GM19463 (cell line): ENCODE measurements at regions not wholly inside any gene's neighbourhood (a gene's known extent, or its start where the extent isn't known, plus 50 kb on each side); places are given as distances from the start of the nearest gene placed in this dataset.

Experiments
- ATAC-seq: cut with Tn5 transposase; IDR thresholded peaks from one replicate; pipeline ENCODE4 v1.9.1; 2021; ENCODE audit warnings: mild to moderate bottlenecking, moderate library complexity; ENCODE audit not compliant: unreplicated experiment

DNA sequence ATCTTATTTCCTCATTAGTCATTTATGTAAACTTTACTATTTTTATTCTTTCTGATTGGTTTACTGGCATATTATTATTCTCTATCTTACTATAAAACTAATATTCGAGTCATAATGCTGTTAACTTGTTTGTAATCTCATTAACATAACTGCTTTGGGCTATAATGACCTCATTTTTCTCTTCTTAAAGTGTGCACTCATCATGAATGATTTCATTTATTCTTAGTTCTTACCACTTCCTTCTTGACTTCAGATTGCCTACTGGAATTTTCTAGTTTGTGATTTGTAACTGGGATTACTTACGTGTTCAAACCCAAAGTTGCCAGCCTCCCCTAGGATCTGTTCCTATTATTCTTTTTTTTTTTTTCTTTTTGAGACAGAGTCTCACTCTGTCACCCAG, 91.8 kb upstream of the TNFAIP3 start:
- ATAC-seq = no peak

DNA sequence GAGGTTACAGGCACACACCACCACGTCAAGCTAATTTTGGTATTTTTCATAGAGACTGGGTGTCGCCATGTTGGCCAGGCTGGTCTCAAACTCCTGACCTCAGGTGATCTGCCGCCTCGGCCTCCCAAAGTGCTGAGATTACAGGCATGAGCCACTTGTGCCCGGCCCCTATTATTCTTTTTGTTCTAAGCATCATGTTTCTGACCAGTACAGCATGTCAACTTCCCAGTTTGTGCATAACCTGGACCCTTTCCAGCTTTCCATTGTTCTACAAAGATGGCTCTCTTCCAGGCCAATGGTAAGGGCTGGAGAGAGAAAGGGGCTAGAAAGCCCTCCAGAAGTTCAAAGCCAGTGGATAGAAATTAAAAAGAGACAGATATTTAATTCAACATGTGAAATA, 91.3 kb upstream of the TNFAIP3 start:
- ATAC-seq = no peak

DNA sequence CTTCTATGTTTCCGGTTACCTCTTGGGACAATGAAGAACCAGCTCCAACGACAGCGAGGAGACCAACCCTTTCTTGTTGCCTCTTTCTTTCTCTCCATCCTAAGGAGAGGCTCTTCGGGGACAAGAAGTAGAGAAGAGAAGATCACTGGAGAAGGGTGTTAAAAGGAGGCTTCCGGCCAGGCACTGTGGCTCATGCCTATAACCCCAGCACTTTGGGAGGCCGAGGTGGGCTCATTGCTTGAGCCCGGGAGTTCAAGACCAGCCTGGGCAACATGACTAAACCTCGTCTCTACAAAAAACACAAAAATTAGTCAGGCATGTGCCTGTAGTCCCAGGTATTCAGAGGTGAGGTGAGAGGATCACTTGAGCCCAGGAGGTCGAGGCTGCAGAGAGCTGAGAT, 90.8 kb upstream of the TNFAIP3 start:
- no peak for ATAC-seq

DNA sequence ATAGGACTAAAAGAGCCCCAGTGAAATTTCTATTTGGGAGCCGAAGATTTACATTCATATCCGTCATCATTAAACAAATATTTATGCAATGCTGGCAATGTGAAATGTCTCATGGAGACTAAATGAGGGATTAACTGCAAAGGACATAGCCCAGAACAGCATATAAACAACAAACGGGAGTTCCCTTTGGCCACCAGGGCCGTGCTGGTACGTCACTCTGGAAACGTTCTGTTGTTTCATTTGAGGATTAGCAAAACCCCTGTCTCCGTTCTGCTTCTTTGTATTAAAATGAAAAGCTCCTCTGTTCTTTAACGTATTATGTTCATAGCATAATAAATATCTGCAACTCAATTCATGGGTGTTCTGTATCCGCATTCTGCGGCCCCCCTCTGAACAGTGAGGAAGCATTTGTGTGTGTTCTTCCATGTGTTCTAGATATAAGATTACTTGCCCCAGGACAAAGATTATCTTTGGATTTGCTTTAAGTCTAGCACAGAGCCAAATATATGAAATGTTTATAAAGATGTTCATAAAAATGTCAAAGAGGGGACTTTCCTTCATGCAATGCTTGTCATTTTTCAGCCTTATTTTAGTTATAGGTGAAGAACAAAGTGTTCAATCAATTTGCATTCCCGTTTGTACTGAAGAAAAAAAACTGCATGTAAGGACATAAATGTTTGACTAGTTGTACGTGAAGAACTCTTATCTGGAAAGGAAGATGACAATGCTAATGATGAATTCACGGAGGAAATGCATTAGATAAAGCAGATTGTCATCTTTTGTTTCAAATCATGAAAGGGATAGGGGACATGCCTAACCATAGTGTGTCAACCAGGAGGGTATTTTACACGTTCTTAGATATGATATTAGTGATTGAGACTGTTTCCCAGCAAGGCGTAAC, 90.0 kb upstream of the TNFAIP3 start:
- ATAC-seq = no peak

DNA sequence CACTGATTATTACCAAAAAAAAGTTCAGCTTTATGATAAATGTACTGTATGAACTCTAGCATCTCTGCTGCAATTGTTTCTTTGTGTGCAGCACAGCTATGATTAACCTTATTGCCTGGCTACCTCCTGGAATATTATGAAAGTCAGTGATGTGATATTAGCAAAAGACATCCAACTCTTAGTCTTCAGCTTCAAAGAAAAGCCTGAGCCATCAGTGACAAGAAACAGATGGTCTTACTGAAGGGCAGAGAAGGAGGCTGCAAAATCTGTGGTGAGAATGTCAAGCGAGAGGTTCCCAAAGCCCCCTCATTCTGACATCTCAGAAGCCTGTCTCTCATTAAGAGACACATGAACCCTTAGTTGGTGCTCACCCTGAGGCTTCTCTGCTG, 89.4 kb upstream of the TNFAIP3 start:
- no peak for ATAC-seq

DNA sequence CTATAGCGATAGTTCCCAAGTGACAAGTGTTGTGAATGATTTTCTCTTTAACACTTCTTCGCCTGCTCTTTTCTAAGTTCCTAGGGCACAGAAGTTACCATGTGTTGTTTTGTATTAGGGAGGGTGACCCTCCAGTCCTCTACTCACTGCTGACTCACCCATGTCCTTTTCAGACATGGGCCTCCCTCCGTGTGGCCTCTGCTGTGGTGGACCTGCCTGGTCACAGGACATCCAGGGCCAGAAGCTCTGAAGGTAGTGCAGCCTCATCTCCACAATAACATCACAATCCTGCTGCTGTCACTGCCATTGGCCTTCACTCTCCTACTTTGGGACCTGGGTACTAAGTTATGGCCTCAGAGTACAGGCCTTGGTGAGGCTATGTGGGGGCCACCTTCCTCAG, 87.1 kb upstream of the TNFAIP3 start:
- no peak for ATAC-seq

DNA sequence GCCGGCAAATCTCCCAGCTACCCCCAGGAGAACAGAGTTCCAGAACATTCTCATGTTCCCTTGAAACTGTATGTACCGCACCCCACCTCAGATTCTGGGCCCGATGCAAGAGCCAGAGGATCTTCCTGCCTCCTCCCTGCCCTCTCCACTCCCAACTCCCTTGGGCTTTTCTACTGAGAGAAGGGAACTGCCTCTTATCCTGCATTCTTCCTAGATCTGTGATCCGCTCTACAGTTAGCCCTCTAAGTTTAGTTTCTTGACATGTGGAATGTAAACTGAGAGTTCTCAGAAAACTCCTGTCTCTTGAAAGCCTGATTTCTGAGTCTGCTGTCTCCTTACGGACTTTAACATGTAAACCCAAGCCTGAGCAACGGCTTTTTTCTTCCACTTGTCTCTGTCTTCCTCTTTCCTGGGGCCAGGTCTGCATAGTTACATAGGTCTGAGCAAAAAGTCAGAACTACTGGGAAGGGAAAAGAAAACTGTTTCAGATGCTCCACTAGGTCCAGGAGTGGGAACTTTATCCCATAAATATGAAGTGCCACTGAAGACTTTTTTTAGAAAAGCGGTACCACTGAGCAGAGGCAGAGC, 86.5 kb upstream of the TNFAIP3 start:
- no peak for ATAC-seq

DNA sequence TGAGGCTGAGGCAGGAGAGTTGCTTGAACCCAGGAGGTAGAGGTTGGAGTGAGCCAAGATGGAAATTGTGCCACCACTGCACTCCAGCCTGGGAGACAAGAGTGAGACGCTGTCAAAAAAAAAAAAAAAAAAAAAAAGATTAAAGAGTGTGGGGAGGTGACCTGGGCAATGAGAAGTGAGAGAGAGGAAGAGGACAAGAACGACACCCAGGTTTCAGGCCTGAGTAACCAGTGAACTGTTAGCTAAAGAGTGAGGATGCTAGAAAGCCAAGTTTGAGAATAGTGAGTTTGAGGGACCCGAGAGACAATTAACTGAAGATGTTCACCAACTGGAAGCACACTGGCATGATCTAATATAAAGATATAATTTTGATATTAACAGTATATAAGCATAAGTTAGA, 85.4 kb upstream of the TNFAIP3 start:
- no peak for ATAC-seq

DNA sequence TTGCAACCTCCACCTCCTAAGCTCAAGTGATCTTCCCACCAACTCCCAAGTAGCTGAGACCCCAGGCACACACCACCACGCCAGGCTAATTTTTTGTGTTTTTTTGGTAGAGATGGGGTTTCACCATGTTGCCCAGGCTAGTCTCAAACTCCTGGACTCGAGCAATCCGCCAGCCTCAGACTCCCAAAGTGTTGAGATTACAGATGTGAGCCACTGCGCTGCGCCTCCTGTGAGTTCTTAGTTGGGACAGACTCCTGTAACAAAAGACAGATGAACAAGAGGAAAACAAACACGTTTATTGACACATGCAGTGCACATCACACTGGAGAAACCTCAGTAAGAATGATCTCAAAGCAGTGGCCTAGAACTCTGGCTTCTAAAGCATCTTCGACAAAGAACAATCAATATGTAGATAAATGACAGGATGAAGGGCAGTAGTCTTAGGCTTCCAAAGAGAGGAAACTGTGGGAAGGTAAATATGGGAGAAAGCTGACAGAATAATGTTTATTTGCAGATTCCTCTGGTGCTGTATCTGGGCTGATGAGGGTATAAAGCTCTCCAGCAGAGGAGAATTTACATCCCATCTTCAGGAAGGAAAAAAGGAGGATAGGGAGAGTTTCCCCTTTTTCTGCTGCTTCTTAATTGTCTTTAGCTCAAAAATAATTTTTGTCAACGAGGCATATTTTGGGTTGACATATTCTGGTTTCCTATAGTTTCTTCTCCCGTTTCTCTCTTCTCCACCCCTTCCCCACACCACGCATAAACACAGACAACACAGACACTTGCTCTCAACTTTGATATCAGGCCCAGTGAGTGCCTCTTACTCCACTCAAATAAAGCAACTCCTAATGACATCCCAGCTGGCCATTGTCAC, 84.7 kb upstream of the TNFAIP3 start:
- ATAC-seq = no peak

DNA sequence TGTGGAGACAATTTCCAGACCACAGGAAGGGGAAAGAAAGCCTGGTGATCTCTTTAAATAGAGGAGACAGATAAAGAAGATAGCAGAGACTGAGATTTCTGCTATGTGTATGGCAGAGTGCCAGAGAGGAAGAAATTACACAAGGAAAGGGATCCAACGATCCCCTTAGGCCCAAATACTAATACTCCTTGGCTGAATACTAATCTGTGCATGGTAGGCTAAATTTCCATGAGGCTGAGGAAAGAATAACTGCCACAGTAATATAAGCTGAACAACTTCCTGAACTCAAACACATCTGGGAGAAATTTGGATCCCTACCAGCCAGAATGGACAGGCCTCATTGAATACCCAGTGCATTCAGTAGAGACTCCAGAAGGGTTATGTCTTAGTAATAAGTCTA, 83.3 kb upstream of the TNFAIP3 start:
- no peak for ATAC-seq

DNA sequence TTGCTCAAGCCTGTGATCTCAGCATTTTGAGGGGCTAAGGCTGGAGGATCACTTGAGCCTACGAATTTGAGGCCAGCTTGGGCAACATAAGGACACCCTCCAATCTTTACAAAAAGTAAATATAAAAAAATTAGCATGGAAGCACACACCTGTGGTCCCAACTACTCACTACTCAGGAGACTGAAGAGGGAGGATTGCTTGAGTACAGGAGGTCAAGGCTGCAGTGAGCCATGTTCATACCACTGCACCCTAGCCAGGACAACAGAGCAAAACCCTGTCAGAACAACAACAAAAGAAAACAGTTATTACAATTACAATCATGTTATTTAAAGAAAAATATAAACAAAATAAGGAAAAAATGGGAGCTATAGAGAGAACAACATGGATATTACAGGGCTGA, 82.5 kb upstream of the TNFAIP3 start:
- ATAC-seq = no peak

DNA sequence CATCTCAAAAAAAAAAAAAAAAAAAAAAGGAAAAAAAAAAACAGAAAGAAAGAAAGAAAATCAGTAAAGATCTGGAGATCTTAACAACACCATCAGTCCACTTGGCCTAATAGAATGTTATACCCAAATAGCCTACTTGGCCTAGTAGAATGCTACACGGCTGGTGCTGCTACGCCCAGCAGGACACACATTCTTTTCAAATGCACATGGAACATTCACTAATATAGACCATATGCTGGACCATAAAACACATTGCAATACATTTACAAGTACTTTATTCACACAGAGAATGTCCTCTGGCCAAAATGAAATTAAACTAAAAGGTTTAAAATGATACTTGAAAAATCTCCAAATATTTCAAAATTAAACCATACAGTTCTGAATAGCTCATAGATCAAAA, 80.0 kb upstream of the TNFAIP3 start:
- ATAC-seq = no peak

DNA sequence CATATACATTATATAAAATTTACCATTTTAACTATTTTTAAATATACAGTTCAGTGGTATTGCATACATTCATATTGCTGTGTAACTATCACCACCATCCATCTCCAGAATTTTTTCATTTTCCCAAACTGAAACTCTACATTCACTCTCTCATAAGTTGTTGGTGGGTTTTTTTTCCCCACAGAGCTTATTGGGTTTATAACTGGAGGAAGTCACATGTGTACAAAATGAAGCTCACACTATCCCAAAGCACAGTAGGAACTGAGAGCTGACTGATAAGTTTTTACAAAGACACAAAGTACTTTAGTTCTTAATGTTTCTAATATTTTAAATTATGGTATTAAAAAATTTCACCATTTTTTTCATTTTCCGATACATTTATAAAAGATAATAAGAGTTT, 78.8 kb upstream of the TNFAIP3 start:
- ATAC-seq = no peak

DNA sequence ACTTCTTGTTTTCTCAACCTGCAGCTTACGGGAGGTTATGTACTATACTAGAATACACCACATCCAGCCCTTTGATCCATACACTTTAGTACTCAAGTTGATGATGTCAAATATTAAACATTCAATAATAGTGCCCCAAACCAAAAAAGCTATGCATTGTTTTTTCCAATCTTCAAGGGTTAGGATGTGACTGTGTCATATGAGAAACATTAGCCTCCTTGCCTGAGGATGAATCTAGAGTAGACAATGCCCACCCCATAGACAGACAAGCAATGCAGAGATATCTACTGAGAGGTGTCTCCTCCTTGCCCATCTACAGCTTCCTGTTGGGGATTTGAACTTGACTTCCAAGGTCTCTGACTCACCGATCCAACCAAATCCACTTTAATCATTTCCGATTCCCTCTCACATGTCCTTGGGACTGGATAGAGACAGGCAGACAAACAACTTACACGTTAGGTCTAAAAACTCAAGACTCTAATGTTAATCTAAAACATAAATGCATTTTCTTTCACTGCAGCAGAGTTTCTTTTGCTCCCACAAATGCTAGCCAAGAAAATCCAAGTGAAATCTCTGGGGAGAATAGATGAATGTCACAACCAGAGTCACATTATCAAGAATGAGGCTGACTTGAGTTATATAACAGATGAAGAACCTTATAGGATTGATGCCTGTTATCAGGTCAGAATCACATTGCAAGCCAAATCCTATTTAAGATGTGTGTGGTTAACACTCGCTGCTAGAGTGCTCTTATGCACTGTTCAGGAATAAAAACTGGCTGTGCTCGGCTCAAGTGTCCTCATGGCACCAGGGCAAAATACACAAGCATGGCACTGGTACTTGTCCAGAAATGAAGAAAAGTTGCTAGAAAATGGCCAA, 75.5 kb upstream of the TNFAIP3 start:
- ATAC-seq = no peak

DNA sequence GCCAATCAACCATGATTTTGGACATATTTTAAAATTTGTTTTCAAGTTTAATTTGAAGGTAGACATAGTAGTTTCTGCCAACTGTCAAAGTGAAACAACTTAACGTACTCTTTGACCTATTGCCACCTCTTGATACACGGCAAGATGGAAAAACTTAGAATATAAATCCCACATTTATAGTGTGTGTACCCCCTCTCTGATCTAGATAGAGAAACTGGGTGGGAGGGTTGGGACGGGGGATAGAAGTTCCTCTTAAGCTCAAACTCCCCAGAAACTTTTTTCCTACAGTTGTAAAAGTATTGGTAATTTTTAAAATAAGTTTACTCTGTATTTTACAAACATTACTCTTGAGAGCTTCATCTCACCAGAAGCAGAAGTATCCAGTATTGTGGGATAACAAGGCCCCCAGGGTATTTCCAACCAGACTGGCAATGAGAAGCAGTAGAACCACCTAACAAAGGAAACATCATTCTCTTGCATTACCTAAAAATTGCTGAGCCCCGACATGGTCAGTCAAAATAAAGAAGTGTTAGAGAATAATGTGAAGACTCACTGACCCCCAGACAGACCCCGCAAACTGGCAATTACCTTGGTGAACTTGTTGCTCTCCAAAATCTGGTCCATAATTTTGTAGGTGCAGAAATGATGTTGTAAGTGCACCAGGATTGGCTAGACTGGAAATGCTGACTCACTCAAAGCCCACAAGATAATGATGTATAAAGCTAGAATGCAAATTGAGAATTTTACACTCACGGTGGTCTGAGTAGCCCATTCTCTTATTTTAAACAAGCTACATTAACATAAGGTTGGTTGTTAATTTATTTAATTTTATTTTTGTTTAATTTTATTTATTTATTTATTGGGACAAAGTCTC, 74.7 kb upstream of the TNFAIP3 start:
- ATAC-seq = no peak

DNA sequence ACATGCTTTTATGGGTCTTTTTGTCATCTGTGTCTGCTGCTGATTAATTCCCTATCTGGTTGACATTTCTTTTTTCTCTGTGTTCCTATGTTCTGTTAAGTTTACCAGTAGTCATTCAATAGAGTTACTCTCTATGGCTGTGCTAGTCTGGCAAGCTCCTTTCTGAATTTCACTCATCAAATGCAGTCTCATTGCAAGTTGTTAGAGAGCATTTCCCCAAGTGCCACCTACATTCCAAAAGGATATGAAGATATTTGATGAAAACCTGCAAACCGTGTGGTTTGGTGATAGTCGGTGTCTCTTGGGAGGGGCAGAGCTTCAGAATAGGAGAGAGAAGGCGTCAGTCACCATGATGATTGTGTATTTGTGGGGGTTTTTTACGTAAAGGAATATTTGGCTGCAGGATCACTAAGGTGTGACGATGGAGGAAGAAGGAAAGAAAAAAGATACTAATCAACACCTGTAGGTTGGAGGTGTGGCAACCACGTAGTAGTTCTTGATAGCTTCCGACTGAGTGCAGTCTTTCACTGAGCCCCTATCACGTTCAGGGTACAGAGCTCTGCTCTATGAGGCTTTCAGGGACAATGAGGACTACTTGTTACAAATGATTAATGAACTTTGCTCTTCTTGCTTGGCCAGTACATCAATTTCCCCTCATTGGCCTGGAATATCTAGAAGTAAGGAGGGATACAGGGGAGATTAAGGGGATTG, 73.1 kb upstream of the TNFAIP3 start:
- ATAC-seq = no peak

DNA sequence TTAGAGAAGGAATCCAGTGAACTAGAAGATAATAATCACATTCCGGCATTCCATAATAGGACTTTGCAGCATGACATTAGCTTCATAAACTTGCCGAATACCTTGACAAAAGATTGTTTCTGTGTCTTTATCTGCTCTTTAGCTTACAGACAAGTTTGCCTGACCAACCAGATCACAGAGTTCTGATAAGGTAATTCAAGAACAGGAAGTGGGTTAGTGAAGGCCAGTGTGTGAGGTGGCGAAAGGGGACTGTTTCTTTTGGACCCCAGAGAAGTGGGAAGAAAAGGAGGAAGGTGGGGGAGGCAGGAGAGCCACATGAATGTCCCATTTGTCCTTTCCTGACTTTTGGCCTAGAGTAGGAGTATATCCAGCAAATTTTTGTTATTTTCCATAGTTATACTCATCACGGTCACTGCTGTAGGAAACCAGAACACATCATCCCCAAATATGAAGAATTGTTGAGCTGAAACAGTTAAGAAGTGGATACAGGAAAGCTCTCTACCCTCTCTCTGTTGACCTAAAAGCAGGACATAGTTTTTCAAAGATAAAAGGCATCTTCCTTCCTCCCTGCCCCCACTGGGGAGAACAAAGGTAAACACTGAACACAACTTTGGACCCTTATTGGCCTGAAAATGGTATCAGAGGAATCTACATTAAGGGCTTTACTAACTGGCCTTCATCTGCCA, 72.4 kb upstream of the TNFAIP3 start:
- ATAC-seq = no peak

DNA sequence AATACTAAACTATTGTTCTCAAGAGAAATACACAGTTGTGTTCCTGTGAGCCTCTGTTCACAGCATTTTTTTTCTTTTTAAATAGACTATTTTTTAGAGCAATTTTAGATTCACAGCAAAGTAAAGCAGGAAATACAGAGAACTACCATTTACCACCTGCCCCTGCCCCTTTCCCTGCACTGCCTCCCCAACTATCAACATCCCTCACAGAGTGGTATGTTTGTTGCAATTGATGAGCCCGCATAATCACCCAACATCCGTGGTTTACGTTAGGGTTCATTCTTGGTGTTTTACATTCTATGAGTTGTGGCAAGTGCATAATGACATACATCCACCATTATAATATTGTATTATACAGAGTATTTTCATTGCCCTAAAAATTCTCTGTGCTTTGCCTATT, 71.6 kb upstream of the TNFAIP3 start:
- ATAC-seq = no peak

DNA sequence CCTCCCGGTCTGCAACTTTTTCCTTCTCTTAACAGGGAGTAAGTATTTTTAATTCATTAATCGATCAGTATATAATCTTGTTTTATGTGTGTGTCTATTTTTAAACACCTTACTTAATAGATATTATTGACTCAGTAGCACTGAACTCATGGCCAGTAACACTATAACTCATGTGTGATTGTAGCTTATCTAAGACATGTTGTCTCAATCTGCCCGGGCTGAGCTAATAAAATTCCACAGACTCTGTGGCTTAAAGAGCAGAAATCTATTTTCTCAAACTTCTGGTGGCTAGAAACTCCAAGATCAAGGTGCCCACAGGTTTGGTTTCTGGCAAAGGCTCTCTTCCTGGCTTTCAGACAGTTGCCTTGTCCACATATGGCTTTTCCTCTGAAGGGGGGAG, 68.8 kb upstream of the TNFAIP3 start:
- no peak for ATAC-seq
